ENCODE measurements at regions not wholly inside any gene's neighbourhood (a gene's known extent, or its start where the extent isn't known, plus 50 kb on each side); places are given as distances from the start of the nearest gene placed in this dataset.

DNA sequence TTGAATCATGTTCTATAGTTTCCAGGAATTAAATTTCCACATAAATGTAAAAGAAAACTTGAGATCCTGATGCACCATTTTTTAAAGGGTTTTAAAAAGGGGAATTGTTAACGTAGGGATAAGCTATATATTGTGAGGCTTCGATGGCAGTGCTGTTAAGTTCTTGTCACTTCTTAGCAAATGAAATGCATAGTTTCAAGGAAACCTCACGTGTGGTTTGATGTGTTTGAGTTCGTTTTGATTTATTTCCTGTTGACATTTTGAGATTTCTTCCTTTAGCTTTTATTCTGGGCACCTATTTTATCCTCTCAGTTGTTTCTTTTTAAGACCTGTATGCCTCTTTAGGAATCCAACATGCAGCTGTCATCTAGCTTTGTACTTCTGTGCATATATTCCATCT is 301.0 kb downstream of the DOCK8 start:
- Mint-ChIP-seq H3K4me1 (peaks cover 20% of the 10 kb centered on the region), H3K27ac (no peak overlapping the region), H3K36me3 (ENCODE audit: low read depth) (no peaks in the 10 kb centered on the region), H3K27me3 (no peaks in the 10 kb centered on the region), H3K4me3 (no peak overlapping the region), H3K9me3 (ENCODE audit: low read depth) (peaks cover 3% of the 10 kb centered on the region)
- ChIA-PET CTCF (interaction anchor here (0.6 to 1.1 kb wide), 2 partner anchors 21 to 105 kb away, joined by 3 read pairs; no protein-coding TSS in a partner anchor), POLR2A (no interaction called here)
- DNase-seq (no peak), ATAC-seq (no peak)
- intact Hi-C loops (cut with DNase I, micrococcal nuclease) = no loop called here

DNA sequence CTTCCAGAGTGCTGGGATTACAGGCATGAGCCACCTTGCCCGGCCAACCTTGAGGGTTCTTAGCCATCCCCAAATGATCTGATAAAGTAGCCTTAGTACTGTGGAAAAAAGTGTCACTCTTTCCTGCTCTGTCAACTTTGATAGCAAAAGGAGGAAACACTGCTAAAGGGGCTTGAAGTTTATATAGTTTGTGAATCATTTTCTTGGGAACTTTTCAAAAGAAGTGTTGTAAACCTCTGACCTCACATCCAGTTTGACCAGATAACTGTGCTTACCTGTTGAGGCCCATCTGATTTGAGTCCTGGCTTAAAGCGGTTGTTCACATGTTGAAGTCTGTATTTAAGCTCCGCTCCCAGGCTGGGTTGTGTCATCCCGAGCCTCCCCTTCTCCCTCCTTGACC is 303.3 kb downstream of the DOCK8 start:
- Mint-ChIP-seq H3K36me3 (ENCODE audit: low read depth) (no peaks in the 10 kb centered on the region), H3K4me1 (peaks cover 20% of the 10 kb centered on the region), H3K4me3 (peak overlapping the region; percentile 34), H3K27ac (peak overlapping the region; percentile 68), H3K9me3 (ENCODE audit: low read depth) (peaks cover 3% of the 10 kb centered on the region), H3K27me3 (no peaks in the 10 kb centered on the region)
- intact Hi-C loops (cut with DNase I, micrococcal nuclease) = no loop called here
- CTCF ChIA-PET = no interaction called here
- POLR2A ChIA-PET = no interaction called here
- ATAC-seq (no peak), DNase-seq (no peak)

DNA sequence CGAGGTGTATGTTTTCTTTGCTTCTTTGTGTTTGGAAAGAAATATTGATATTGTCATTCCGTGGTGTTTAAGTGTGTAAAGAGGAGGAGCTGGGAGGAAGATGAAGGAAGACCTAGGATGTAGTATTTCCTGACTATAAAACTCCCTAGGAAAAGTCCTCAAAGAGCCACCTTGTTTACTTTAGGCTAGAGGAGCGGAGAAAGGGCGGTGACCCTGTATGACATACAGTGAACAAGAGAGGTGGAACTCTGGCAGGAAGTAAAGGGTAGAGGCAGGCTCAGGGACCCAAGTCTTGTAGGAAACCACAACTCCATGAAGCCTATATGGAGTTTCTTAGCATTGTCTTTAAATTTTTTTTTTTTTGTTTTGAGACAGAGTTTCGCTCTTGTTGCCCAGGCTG is 303.9 kb downstream of the DOCK8 start:
- ChIA-PET CTCF (no interaction called here), POLR2A (no interaction called here)
- peaks cover 20% of the 10 kb centered on the region for H3K4me1 Mint-ChIP-seq
- peaks cover 3% of the 10 kb centered on the region for H3K9me3 Mint-ChIP-seq (ENCODE audit: low read depth)
- ATAC-seq (no peak), DNase-seq (no peak)
- H3K36me3 Mint-ChIP-seq (ENCODE audit: low read depth) = no peaks in the 10 kb centered on the region
- peak overlapping the region; percentile 68 for H3K27ac Mint-ChIP-seq
- peak overlapping the region; percentile 34 for H3K4me3 Mint-ChIP-seq
- intact Hi-C loops (cut with DNase I, micrococcal nuclease) = no loop called here
- H3K27me3 Mint-ChIP-seq = no peaks in the 10 kb centered on the region

DNA sequence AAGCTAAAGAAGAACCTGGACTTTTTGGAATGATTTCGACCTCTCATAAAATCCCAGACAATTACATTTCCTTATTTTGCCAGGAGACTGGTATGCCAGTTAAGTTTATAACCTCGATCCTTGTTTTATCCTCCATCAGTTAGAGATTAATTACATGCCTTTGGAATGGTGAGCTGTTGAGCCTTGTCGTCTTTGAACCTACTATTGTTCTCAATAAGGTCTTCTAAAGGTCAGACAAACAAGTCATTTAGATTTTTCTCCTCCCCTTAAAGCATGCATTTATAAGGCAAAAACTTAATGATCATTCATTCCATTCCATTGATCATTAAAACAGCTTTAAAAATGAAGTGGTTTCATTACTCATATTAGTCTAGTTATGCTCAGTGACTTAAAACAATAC is 304.9 kb downstream of the DOCK8 start:
- ChIA-PET POLR2A (no interaction called here), CTCF (interaction anchor here (0.6 kb wide), 1 partner anchor 16 kb away, joined by 3 read pairs; no protein-coding TSS in a partner anchor)
- Mint-ChIP-seq H3K9me3 (ENCODE audit: low read depth) (no peaks in the 10 kb centered on the region), H3K4me1 (peaks cover 20% of the 10 kb centered on the region), H3K36me3 (ENCODE audit: low read depth) (no peaks in the 10 kb centered on the region), H3K4me3 (no peak overlapping the region), H3K27me3 (no peaks in the 10 kb centered on the region), H3K27ac (no peak overlapping the region)
- ATAC-seq = no peak
- DNase-seq = no peak
- intact Hi-C loops (cut with DNase I, micrococcal nuclease) = no loop called here

DNA sequence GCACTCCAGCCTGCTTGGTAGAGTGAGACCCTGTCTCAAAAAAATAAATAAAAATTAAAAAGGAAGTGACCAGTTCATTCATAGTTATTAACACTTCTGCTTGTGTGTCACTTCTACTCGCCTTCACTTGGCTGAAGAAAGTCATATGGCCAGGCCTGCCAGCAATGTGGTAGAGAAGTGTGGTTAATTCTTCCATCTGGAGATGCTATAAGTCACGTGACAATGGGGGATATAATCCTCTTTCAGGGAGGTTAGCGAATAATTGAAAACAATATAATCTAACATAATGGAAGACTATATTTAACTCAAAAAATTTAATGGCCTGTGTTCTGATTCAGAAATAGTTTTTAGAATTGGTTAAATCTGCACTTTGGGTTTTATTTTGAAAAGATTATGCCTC is 305.6 kb downstream of the DOCK8 start:
- Mint-ChIP-seq H3K4me1 (peaks cover 20% of the 10 kb centered on the region), H3K4me3 (no peak overlapping the region), H3K27ac (no peak overlapping the region), H3K27me3 (no peaks in the 10 kb centered on the region), H3K36me3 (ENCODE audit: low read depth) (no peaks in the 10 kb centered on the region), H3K9me3 (ENCODE audit: low read depth) (no peaks in the 10 kb centered on the region)
- ChIA-PET POLR2A (no interaction called here), CTCF (no interaction called here)
- intact Hi-C loops (cut with DNase I, micrococcal nuclease) = no loop called here
- no peak for DNase-seq
- no peak for ATAC-seq

DNA sequence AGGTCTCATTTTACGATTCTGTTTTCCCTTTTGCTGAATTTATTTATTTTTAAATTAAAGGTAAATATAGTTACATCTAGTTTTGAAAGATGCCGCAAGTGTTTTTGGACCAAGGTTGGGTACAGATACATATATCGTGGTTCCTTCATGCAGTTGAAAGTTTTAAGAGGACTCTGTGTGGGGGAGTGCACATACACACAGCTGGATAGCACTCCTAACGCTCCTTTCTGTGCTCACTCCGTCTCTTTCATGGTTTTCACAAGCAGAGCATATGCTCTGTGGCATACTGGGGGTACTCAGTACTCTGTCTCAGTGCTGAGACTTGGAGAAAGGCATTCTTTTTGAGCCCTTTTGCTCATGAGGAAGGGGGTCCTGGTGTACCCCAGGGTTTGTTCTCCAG is 307.5 kb downstream of the DOCK8 start:
- Mint-ChIP-seq H3K27ac (no peak overlapping the region), H3K4me3 (no peak overlapping the region), H3K36me3 (ENCODE audit: low read depth) (no peaks in the 10 kb centered on the region), H3K9me3 (ENCODE audit: low read depth) (no peaks in the 10 kb centered on the region), H3K4me1 (peaks cover 8% of the 10 kb centered on the region), H3K27me3 (no peaks in the 10 kb centered on the region)
- ATAC-seq (no peak), DNase-seq (no peak)
- POLR2A ChIA-PET = interaction anchor here (0.5 kb wide), 1 partner anchor 20 kb away, joined by 3 read pairs; no protein-coding TSS in a partner anchor
- CTCF ChIA-PET = interaction anchor here (0.7 to 0.8 kb wide), 2 partner anchors 51 to 126 kb away, joined by 3 read pairs; no protein-coding TSS in a partner anchor
- intact Hi-C loops (cut with DNase I, micrococcal nuclease) = no loop called here

DNA sequence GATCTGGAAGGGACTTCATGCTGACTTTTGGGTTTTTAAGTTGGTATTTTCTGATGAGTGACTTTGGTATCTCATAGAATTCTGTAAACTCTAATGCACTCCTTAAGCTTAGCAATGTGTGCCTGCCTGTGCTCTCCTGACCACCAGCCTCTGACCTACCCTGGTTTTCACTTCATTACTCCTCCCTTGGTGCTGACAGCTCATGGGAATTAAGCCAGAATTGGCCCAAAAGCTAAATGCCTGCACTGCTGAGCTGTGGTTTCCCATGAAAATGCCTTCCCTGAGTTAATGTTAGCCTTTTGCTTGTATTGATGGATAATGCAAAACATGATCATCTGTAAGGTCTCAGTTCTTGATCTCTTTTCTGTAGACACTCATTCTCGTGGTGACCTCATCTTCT is 308.0 kb downstream of the DOCK8 start:
- intact Hi-C loops (cut with DNase I, micrococcal nuclease) = no loop called here
- ChIA-PET POLR2A (no interaction called here), CTCF (no interaction called here)
- H3K4me1 Mint-ChIP-seq = peaks cover 8% of the 10 kb centered on the region
- no peaks in the 10 kb centered on the region for H3K36me3 Mint-ChIP-seq (ENCODE audit: low read depth)
- ATAC-seq (no peak), DNase-seq (no peak)
- no peak overlapping the region for H3K4me3 Mint-ChIP-seq
- no peaks in the 10 kb centered on the region for H3K9me3 Mint-ChIP-seq (ENCODE audit: low read depth)
- no peak overlapping the region for H3K27ac Mint-ChIP-seq
- no peaks in the 10 kb centered on the region for H3K27me3 Mint-ChIP-seq

DNA sequence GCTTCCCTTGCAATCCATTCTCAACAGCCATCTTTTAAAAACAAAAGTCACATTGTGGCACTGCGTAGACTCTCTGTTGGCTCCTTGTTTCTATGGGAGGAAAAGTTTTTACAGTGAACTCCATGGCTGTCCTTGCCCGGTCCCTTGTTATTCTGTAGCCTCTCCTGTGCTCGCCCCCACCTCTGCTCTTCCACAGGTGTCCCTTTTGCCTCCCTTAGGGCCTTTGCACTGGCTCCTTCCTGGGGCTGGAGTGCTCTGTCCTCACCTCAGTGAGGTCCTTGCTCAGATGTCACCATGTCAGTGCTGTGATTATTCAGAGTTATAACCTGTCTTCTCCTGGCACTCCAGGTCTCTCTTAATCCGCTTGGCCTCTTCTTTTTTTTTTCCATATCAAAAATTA is 308.8 kb downstream of the DOCK8 start:
- ATAC-seq (no peak), DNase-seq (no peak)
- POLR2A ChIA-PET = no interaction called here
- CTCF ChIA-PET = no interaction called here
- intact Hi-C loops (cut with DNase I, micrococcal nuclease) = no loop called here
- H3K4me3 Mint-ChIP-seq = no peak overlapping the region
- H3K36me3 Mint-ChIP-seq (ENCODE audit: low read depth) = no peaks in the 10 kb centered on the region
- H3K4me1 Mint-ChIP-seq = peaks cover 1% of the 10 kb centered on the region
- H3K9me3 Mint-ChIP-seq (ENCODE audit: low read depth) = no peaks in the 10 kb centered on the region
- no peaks in the 10 kb centered on the region for H3K27me3 Mint-ChIP-seq
- H3K27ac Mint-ChIP-seq = no peak overlapping the region

DNA sequence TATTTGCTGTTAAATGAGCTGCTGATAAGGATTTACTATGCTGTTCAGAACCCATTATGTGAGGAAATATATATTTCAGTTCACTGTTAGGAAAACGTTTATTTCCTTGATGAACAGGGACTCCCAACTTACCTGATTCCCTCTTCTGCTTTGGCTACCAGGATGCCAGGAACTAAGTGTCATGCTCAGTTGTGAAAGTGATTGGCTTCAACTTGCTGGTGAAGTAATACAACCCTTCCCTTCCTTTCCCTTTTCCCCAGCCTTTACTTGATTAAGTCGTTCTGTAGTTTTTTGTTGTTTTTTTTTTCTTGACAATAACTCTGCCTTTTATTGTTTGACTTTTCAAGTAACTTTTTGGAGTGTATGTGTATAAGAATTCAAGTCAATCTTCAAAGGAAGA is 309.3 kb downstream of the DOCK8 start:
- ChIA-PET CTCF (no interaction called here), POLR2A (no interaction called here)
- Mint-ChIP-seq H3K27me3 (no peaks in the 10 kb centered on the region), H3K9me3 (ENCODE audit: low read depth) (no peaks in the 10 kb centered on the region), H3K4me1 (no peaks in the 10 kb centered on the region), H3K36me3 (ENCODE audit: low read depth) (no peaks in the 10 kb centered on the region), H3K4me3 (no peak overlapping the region), H3K27ac (no peak overlapping the region)
- intact Hi-C loops (cut with DNase I, micrococcal nuclease) = no loop called here
- no peak for DNase-seq
- ATAC-seq = no peak

DNA sequence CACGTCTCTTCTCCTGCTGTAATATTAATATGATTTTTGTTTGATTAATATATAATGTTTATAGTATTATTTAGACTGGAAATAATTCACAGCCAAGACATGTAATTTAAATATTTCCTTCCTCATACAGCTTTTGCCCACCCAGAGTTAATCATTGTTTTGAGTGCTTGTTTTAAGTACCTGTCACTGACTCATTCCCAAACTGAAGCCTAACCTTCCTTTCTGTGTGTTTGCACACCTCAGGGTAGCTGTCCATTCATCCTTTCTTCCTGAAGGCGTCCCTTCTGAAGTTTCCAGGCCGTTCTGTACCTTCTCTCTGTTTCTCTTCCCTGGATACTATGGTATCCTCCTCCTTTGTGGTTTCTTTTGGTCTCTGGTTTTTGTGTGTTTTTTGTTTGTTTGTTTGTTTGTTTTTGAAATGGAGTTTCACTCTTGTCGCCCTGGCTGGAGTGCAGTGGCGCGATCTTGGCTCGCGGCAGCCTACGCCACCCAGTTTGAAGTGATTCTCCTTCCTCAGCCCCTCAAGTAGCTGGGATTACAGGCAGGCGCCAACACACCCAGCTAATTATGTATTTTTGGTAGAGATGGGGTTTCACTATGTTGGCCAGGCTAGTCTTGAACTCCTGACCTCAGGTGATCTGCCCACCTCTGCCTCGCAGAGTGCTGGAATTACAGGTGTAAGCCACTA is 312.4 kb downstream of the DOCK8 start:
- ChIA-PET CTCF (no interaction called here), POLR2A (no interaction called here)
- H3K4me1 Mint-ChIP-seq = no peaks in the 10 kb centered on the region
- no peaks in the 10 kb centered on the region for H3K36me3 Mint-ChIP-seq (ENCODE audit: low read depth)
- H3K27me3 Mint-ChIP-seq = peaks cover 4% of the 10 kb centered on the region
- intact Hi-C loops (cut with DNase I, micrococcal nuclease) = no loop called here
- H3K4me3 Mint-ChIP-seq = no peak overlapping the region
- DNase-seq (no peak), ATAC-seq (no peak)
- no peak overlapping the region for H3K27ac Mint-ChIP-seq
- no peaks in the 10 kb centered on the region for H3K9me3 Mint-ChIP-seq (ENCODE audit: low read depth)

DNA sequence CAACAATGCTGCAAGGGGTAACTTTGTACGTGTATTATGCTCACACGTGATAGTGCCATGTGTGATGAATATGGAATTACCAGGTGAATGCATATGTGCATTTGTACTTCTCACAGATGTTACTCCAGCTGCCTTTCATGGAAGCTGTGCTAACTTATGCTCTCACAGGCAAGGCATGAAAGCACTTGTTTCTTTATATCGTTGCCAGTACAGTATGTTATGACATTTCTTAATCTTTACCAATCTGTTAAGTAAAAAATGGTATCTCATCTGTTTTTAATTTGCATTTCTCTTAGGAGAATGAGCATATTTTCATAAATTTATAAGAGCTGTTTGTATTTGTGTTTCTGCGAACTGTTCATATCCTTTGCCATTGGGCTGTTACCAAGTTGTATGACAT is 311.8 kb upstream of the DMRT1 start:
- no peaks in the 10 kb centered on the region for H3K4me1 Mint-ChIP-seq
- no peak overlapping the region for H3K27ac Mint-ChIP-seq
- H3K9me3 Mint-ChIP-seq (ENCODE audit: low read depth) = no peaks in the 10 kb centered on the region
- intact Hi-C loops (cut with DNase I, micrococcal nuclease) = loop anchor here in 1 of 2 experiments (1.0 kb wide), 1 partner anchor 17 kb away; no protein-coding TSS in a partner anchor
- peaks cover 4% of the 10 kb centered on the region for H3K27me3 Mint-ChIP-seq
- ATAC-seq (no peak), DNase-seq (no peak)
- no peak overlapping the region for H3K4me3 Mint-ChIP-seq
- no peaks in the 10 kb centered on the region for H3K36me3 Mint-ChIP-seq (ENCODE audit: low read depth)
- POLR2A ChIA-PET = no interaction called here
- CTCF ChIA-PET = no interaction called here

DNA sequence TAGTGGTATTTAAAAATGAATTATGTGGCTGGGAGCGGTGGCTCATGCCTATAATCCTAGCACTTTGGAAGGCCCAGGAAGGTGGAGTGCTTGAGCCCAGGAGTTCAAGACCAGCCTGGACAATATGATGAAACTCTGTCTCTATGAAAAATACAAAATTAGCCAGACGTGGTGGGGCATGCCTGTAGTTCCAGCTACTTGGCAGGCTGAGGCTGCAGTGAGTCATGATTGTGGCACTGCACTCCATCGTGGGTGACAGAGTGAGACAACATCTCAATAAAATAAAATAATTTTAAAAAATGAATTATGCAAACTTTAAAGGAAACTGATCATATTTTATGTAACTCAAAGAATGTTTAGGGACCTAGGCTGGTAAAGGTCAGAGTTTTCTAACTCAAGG is 310.8 kb upstream of the DMRT1 start:
- intact Hi-C loops (cut with DNase I, micrococcal nuclease) = no loop called here
- ATAC-seq = no peak
- H3K4me3 Mint-ChIP-seq = no peak overlapping the region
- H3K27ac Mint-ChIP-seq = no peak overlapping the region
- ChIA-PET POLR2A (no interaction called here), CTCF (no interaction called here)
- no peaks in the 10 kb centered on the region for H3K9me3 Mint-ChIP-seq (ENCODE audit: low read depth)
- no peaks in the 10 kb centered on the region for H3K36me3 Mint-ChIP-seq (ENCODE audit: low read depth)
- H3K4me1 Mint-ChIP-seq = no peaks in the 10 kb centered on the region
- peaks cover 4% of the 10 kb centered on the region for H3K27me3 Mint-ChIP-seq
- DNase-seq = no peak

DNA sequence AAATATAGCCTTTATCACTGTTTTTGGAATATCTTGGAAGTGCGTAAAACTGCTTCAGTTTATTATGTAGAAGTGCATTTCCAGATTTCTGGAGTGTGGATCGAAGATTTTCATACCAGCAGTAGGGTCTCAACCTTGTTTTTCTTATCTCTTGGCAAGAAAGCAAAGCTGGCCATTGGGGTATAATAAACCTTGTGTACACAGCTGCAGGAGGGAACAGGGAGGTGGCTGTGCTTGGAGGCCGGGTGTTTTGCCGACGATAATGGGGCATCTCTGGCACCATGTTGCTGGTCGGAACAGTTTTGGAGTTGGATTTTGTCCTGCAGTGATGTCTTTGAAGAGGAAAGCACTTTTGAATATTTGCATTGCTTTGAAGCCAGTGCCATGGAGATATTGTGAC is 308.8 kb upstream of the DMRT1 start:
- H3K4me3 Mint-ChIP-seq = no peak overlapping the region
- H3K27me3 Mint-ChIP-seq = peaks cover 4% of the 10 kb centered on the region
- peaks cover 7% of the 10 kb centered on the region for H3K4me1 Mint-ChIP-seq
- ChIA-PET POLR2A (no interaction called here), CTCF (interaction anchor here (0.6 kb wide), 1 partner anchor 397 kb away, joined by 3 read pairs; no protein-coding TSS in a partner anchor)
- no peak for DNase-seq
- H3K9me3 Mint-ChIP-seq (ENCODE audit: low read depth) = no peaks in the 10 kb centered on the region
- intact Hi-C loops (cut with DNase I, micrococcal nuclease) = no loop called here
- H3K36me3 Mint-ChIP-seq (ENCODE audit: low read depth) = no peaks in the 10 kb centered on the region
- ATAC-seq = no peak
- no peak overlapping the region for H3K27ac Mint-ChIP-seq

All from activated CD4-positive, alpha-beta T cell treated with anti-CD3 and anti-CD28 coated beads for 36 hours (primary cell).